Calu3 (cell line): ENCODE measurements at regions not wholly inside any gene's neighbourhood (a gene's known extent, or its start where the extent isn't known, plus 50 kb on each side); places are given as distances from the start of the nearest gene placed in this dataset.

Source experiments
- BruUV-seq: library from RNA; stranded (reverse); fragments of 400-500 nt; replicated peaks from 2 replicates; lab custom pipeline; 2021; lab: Mats Ljungman, UMichigan
- CTCF ChIA-PET: fragments of 300-600 bp; sonication (Branson Sonifier 250); formaldehyde crosslinking; loops from one replicate; lab custom pipeline; 2022; ENCODE audit warnings: antibody characterized with exemption; lab: Charles Lee
- DNase-seq: peaks from one replicate; pipeline ENCODE4 v3.0.0; 2022
- H3K27ac Mint-ChIP-seq: one replicate; pipeline ENCODE4 v1.8.0; 2022; ENCODE audit warnings: mixed read lengths; ENCODE audit not compliant: unreplicated experiment
- H3K27me3 Mint-ChIP-seq: one replicate; pipeline ENCODE4 v1.8.0; 2022; ENCODE audit warnings: mixed read lengths; ENCODE audit not compliant: unreplicated experiment
- H3K36me3 Mint-ChIP-seq: one replicate; pipeline ENCODE4 v1.8.0; 2022; ENCODE audit warnings: mild to moderate bottlenecking, moderate library complexity, mixed read lengths; ENCODE audit not compliant: insufficient read depth, unreplicated experiment
- H3K4me1 Mint-ChIP-seq: one replicate; pipeline ENCODE4 v1.8.0; 2022; ENCODE audit warnings: mild to moderate bottlenecking, low read depth, mixed read lengths; ENCODE audit not compliant: unreplicated experiment
- H3K4me3 Mint-ChIP-seq: one replicate; pipeline ENCODE4 v1.8.0; 2022; ENCODE audit warnings: mild to moderate bottlenecking, low read depth, moderate library complexity, mixed read lengths; ENCODE audit not compliant: unreplicated experiment
- H3K9me3 Mint-ChIP-seq: one replicate; pipeline ENCODE4 v1.8.0; 2022; ENCODE audit warnings: low read depth, mixed read lengths; ENCODE audit not compliant: unreplicated experiment
- CTCF ChIP-seq: fragments of 200-600 bp; IDR thresholded peaks from one replicate; pipeline ENCODE4 v1.8.0; 2022; ENCODE audit warnings: antibody characterized with exemption; ENCODE audit not compliant: unreplicated experiment
- intact Hi-C: fragments of 100-400 bp; cut with micrococcal nuclease; formaldehyde crosslinking; loops from one replicate; pipeline ENCODE4 v1.10.0; 2022; ENCODE audit not compliant: unreplicated experiment

- Mint-ChIP-seq H3K36me3 (peaks cover 11% of the 10 kb centered on the region), H3K27me3 (peaks cover 77% of the 10 kb centered on the region), H3K9me3 (no peaks in the 10 kb centered on the region), H3K27ac (no peak overlapping the region), H3K4me1 (peaks cover 36% of the 10 kb centered on the region), H3K4me3 (peak overlapping the region; percentile 44)
- peak; percentile 84 for DNase-seq
- BruUV-seq = no TSS peak
- intact Hi-C loops = loop anchor here (10.0 kb wide), 1 partner anchor 91 kb away; no protein-coding TSS in a partner anchor
- CTCF ChIA-PET = no interaction called here
- peak; percentile 91 for TF ChIP-seq CTCF
These were observed 191.1 kb upstream of the CIBAR2 start for GRCh38 chr16:85303354-85303883.

- CTCF ChIA-PET = no interaction called here
These were observed 192.1 kb upstream of the CIBAR2 start for GRCh38 chr16:85304337-85304736.

GRCh38 chr16:85306071-85306792 lies 194.0 kb upstream of the CIBAR2 start:
- CTCF ChIA-PET = interaction anchor here (0.5 to 1.5 kb wide), 6 partner anchors 15 to 458 kb away, joined by 3 to 4 read pairs (median 4); no protein-coding TSS in a partner anchor
- intact Hi-C loops = loop anchor here (10.0 kb wide), 1 partner anchor 89 kb away; no protein-coding TSS in a partner anchor
- Mint-ChIP-seq H3K4me1 (peaks cover 32% of the 10 kb centered on the region), H3K4me3 (no peak overlapping the region), H3K36me3 (peaks cover 11% of the 10 kb centered on the region), H3K27me3 (peaks cover 74% of the 10 kb centered on the region), H3K9me3 (no peaks in the 10 kb centered on the region), H3K27ac (no peak overlapping the region)
- TF ChIP-seq CTCF = no peak
- DNase-seq = peak; percentile 81
- BruUV-seq = no TSS peak

More at GRCh38 chr16:85304337-85304736, 192.1 kb upstream of the CIBAR2 start:
- no peak for TF ChIP-seq CTCF
- Mint-ChIP-seq H3K9me3 (no peaks in the 10 kb centered on the region), H3K27me3 (peaks cover 75% of the 10 kb centered on the region), H3K36me3 (peaks cover 11% of the 10 kb centered on the region), H3K4me1 (peaks cover 36% of the 10 kb centered on the region), H3K4me3 (no peak overlapping the region), H3K27ac (no peak overlapping the region)
- DNase-seq = no peak
- intact Hi-C loops = loop anchor here (10.0 kb wide), 1 partner anchor 90 kb away; no protein-coding TSS in a partner anchor
- no TSS peak for BruUV-seq

- CTCF ChIA-PET = interaction anchor here (0.6 to 1.5 kb wide), 4 partner anchors 24 to 52 kb away, joined by 3 to 4 read pairs (median 4); no protein-coding TSS in a partner anchor
- no peak overlapping the region for H3K27ac Mint-ChIP-seq
- no TSS peak for BruUV-seq
- intact Hi-C loops = loop anchor here (10.0 kb wide), 1 partner anchor 88 kb away; no protein-coding TSS in a partner anchor
- no peak overlapping the region for H3K4me3 Mint-ChIP-seq
- no peak for TF ChIP-seq CTCF
- no peak for DNase-seq
- H3K9me3 Mint-ChIP-seq = no peaks in the 10 kb centered on the region
- H3K4me1 Mint-ChIP-seq = peaks cover 25% of the 10 kb centered on the region
- peaks cover 74% of the 10 kb centered on the region for H3K27me3 Mint-ChIP-seq
- H3K36me3 Mint-ChIP-seq = peaks cover 11% of the 10 kb centered on the region
These were observed 194.7 kb upstream of the CIBAR2 start for GRCh38 chr16:85306793-85307551.
